Inferior parietal cortex (tissue), 1 donor: ENCODE measurements at regions not wholly inside any gene's neighbourhood (a gene's known extent, or its start where the extent isn't known, plus 50 kb on each side); places are given as distances from the start of the nearest gene placed in this dataset.

Experiments used
- DNase-seq: peaks from one replicate; pipeline ENCODE4 v3.0.0-alpha.2; 2016; ENCODE audit errors: extremely low spot score

DNA sequence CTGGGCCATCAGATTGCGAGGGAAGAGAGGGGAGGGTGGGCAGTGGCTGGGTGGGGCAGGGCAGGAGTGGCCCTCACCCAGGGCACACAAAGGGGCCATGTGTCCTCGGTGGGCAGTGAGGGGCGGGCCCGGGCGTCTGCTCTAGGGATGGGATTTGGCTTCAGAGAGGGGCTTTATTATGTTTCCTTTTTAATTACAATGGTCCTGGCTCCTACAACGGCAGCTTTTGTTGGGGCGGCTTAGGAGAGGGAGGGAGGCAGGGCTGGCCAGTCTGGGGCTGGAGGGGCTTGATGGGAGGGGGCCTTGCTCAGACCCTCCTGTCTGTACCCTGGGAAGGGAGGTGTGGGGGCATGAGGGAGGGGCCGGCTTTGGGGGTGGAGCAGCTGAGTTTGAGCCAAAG is 102.8 kb upstream of the WNT4 start:
- DNase-seq = no peak

- no peak for DNase-seq
These were observed 104.0 kb upstream of the WNT4 start for GRCh38 chr1:22246755-22247480.

GRCh38 chr1:22247527-22248245 is 104.8 kb upstream of the WNT4 start:
- DNase-seq = no peak

DNA sequence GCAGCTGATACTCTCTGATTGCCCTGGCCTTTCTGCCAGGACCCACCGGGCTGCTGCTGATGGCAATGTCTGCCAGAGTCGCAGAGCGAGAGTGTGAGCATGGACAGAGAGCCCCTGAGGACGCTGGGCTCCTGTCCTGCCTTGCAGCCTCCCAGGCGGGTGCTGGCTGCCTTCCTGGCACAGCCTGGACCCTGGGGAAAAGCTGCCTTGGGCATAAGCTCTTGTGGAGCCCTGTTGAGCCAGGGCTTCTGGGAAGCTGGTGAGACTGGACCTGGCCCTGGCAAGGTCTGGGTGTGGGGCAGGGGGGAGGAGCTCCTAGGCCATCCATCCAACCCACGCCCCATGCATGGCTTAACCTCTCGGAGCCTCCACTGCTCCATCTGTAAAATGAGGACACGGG is 105.8 kb upstream of the WNT4 start:
- DNase-seq = no peak

- no peak for DNase-seq
These were observed 107.2 kb upstream of the WNT4 start for GRCh38 chr1:22249928-22250680.

DNA sequence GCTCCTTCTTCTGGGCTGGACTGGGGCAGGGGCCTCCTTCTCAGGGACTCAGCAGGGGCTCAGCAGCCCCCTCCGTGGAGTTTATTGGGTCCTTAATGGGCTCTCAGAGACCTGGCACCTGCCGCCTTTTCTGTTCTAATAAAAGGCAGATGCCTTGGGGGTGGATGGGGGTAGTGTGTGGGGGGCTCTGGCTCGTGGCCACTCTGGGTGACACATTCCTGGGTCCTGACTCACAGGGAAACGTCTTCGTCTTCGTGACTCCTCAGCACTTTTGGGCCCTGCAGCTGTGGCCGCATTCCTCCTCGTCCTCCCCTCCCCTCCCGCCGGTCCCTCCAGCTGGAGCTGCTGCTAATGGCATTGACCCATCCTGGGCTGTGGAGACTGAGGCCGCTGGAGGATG is 107.8 kb upstream of the WNT4 start:
- DNase-seq = no peak

GRCh38 chr1:22252251-22252650 is 109.4 kb upstream of the WNT4 start:
- DNase-seq = no peak

- DNase-seq = no peak
These were observed 110.3 kb upstream of the WNT4 start for GRCh38 chr1:22253012-22253790.

DNA sequence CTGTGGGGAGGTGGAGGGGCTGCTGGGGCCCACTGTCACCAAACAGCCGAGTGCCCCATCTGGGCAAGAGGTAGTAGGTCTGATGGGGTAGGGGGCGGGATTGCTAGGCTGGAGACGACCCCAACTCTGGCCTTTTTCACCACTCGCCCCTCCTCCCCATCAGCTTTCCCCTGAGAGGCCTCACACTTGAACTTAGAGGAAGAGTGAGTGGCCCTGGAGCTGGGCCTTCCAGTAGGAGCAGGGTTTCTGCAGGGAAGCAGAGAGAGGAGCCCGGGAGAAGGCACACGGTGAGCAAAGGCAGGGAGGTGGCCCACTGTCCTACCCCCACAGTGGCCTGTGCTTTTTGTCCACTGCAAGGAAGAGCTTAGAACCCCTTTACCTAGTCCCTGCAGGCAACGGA is 111.9 kb upstream of the WNT4 start:
- no peak for DNase-seq

GRCh38 chr1:22255341-22256212 is 112.7 kb upstream of the WNT4 start:
- no peak for DNase-seq

GRCh38 chr1:22256213-22256512 is 113.3 kb upstream of the WNT4 start:
- DNase-seq = no peak

- DNase-seq = no peak
These were observed 114.7 kb upstream of the WNT4 start for GRCh38 chr1:22257290-22258275.

- DNase-seq = no peak
These were observed 115.8 kb upstream of the WNT4 start for GRCh38 chr1:22258698-22259097.

- DNase-seq = no peak
These were observed 116.8 kb upstream of the WNT4 start for GRCh38 chr1:22259551-22260282.

DNA sequence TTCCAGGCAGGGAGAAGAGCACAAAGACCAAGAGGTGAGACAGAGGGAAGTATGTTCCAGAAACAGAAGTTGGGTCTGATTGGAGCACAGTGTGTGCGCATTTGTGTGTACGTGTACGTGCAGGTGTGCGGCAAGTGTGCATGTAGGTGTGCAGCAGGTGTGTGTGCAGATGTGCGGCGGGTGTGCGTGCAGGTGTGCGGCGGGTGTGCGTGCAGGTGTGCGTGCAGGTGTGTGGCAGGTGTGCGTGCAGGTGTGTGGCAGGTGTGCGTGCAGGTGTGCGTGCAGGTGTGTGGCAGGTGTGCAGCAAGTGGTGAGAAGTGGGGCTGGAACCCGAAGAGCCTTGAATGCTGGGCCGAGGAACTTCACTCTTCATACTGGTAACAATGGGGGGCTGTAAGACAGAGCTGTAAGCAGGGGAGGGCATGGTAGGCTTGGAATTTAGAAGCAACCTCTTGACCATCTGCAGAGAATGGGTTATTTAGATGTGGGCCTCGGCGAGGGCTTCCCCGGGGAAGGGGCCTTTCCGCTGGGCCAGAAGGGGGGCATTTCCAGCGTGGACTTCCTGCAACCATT is 118.0 kb upstream of the WNT4 start:
- DNase-seq = no peak

GRCh38 chr1:22261580-22261979 is 118.7 kb upstream of the WNT4 start:
- DNase-seq = no peak

GRCh38 chr1:22262583-22262982 is 119.7 kb upstream of the WNT4 start:
- DNase-seq = no peak

DNA sequence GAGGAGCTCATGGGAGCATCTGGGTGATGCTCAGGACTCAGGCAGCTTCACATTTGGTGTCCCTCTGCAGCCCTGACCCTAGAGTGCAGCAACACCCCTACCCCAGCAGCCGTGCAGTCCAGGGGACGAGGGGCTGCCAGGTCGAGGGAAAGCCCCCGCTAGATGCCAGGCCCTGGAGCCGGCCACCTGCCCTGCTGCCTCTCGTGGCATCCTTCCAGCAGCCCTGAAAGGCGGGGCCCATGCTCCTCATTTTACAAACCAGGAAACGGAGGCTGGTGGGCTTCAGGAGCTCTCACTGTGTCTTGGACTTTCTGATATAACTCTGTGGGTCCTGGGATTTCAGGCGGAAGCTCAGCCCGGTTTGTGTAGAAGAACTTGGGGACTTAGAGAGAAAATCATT is 120.5 kb upstream of the WNT4 start:
- no peak for DNase-seq
